Thyroid gland (tissue), 4 donors: ENCODE measurements at regions not wholly inside any gene's neighbourhood (a gene's known extent, or its start where the extent isn't known, plus 50 kb on each side); places are given as distances from the start of the nearest gene placed in this dataset.

Experiments
- DNase-seq, 2 donors: peaks; one replicate each; pipeline ENCODE4 v3.0.0-alpha.2; 2019
- H3K27ac ChIP-seq, 3 donors: fragments of 200-600 bp; sonication (generic); 1 replicate in 2 of 3; 2 replicates in 1 of 3; pipeline ENCODE4 v1.5.1; 2016 to 2019; ENCODE audit warnings: mild to moderate bottlenecking in 1 of 3, moderate library complexity in 1 of 3
- H3K27me3 ChIP-seq: fragments of 200-600 bp; sonication (generic); one replicate; pipeline ENCODE4 v1.5.1; 2019
- H3K36me3 ChIP-seq, 2 donors: fragments of 200-600 bp; sonication (generic); one replicate each; pipeline ENCODE4 v1.5.1; 2016 to 2019
- H3K4me1 ChIP-seq, 2 donors: fragments of 200-600 bp; sonication (generic); one replicate each; pipeline ENCODE4 v1.5.1; 2017 to 2019
- H3K4me3 ChIP-seq, 3 donors: fragments of 200-600 bp; sonication (generic); replicated peaks in 1 of 3; 1 replicate in 2 of 3; 2 replicates in 1 of 3; pipeline ENCODE4 v1.5.1; 2016; ENCODE audit warnings: mild to moderate bottlenecking in 1 of 3
- H3K9me3 ChIP-seq: fragments of 200-600 bp; sonication (generic); one replicate; pipeline ENCODE4 v1.5.1; 2017
- CTCF ChIP-seq, 6 experiments: fragments of 200-600 bp in 3 of 6; fragments of 450-650 bp in 3 of 6; sonication (generic) in 3 of 6; IDR thresholded peaks; one replicate each; pipeline ENCODE4 v1.5.1; 2016 to 2019; ENCODE audit warnings: antibody characterized with exemption in 6 of 6, mild to moderate bottlenecking in 2 of 6, inconsistent platforms in 1 of 6, moderate library complexity in 1 of 6
- POLR2A ChIP-seq, 2 donors: fragments of 450-650 bp; IDR thresholded peaks; one replicate each; pipeline ENCODE4 v1.6.1; 2017; ENCODE audit warnings: antibody characterized with exemption in 2 of 2, mild to moderate bottlenecking in 2 of 2, moderate library complexity in 1 of 2
- WGBS, 2 donors: methylation state at CpG; one replicate each; pipeline ENCODE4 v1.1.5; 2017; 5-methylcytosine and 5-hydroxymethylcytosine counted together
- intact Hi-C: fragments of 100-400 bp; cut with DNase I; formaldehyde crosslinking; loops from one replicate; pipeline ENCODE4 v1.15.1; 2023

GRCh38 chr5:58403822-58404433, 56.0 kb downstream of the PLK2 start:
- intact Hi-C loops, result no loop called here
- H3K9me3 ChIP-seq, result no peaks in the 10 kb centered on the region
- TF ChIP-seq CTCF (IDR thresholded peaks at IDR 0.05) (no peak), POLR2A (IDR thresholded peaks at IDR 0.05) (no peak)
- H3K4me3 ChIP-seq, result no peak overlapping the region
- no peak overlapping the region for H3K27ac ChIP-seq
- no peaks in the 10 kb centered on the region for H3K4me1 ChIP-seq
- H3K36me3 ChIP-seq, result no peaks in the 10 kb centered on the region
- no peak for DNase-seq
- no peaks in the 10 kb centered on the region for H3K27me3 ChIP-seq
- WGBS, 2 donors, result 94 to 97% methylated on average over 5 of the region's 5 CpGs

- intact Hi-C loops, result no loop called here
- TF ChIP-seq CTCF (IDR thresholded peaks at IDR 0.05) (no peak), POLR2A (IDR thresholded peaks at IDR 0.05) (no peak)
- Histone ChIP-seq H3K27ac (no peak overlapping the region), H3K4me1 (no peaks in the 10 kb centered on the region), H3K9me3 (no peaks in the 10 kb centered on the region), H3K27me3 (no peaks in the 10 kb centered on the region), H3K4me3 (no peak overlapping the region), H3K36me3 (no peaks in the 10 kb centered on the region)
- 20 to 29% methylated on average over 1 to 2 of the region's 2 CpGs for WGBS, 2 donors
- peak; percentile 53 to 65 for DNase-seq
Observed at GRCh38 chr5:58401701-58402100, 58.2 kb downstream of the PLK2 start.

- intact Hi-C loops, result no loop called here
- no peaks in the 10 kb centered on the region for H3K27me3 ChIP-seq
- H3K4me3 ChIP-seq, result no peak overlapping the region
- no peak for DNase-seq
- H3K27ac ChIP-seq, result no peak overlapping the region
- H3K36me3 ChIP-seq, result no peaks in the 10 kb centered on the region
- WGBS, 2 donors, result 58 to 63% methylated on average over 2 of the region's 2 CpGs
- H3K9me3 ChIP-seq, result no peaks in the 10 kb centered on the region
- no peaks in the 10 kb centered on the region for H3K4me1 ChIP-seq
- TF ChIP-seq POLR2A (IDR thresholded peaks at IDR 0.05), result no peak
- TF ChIP-seq CTCF (IDR thresholded peaks at IDR 0.05), result no peak
Observed at GRCh38 chr5:58400737-58401136, 59.1 kb downstream of the PLK2 start.

- DNase-seq, result no peak
- intact Hi-C loops, result no loop called here
- H3K27ac ChIP-seq, result no peak overlapping the region
- 91 to 97% methylated on average over 1 of the region's 1 CpG for WGBS, 2 donors
- no peaks in the 10 kb centered on the region for H3K27me3 ChIP-seq
- H3K9me3 ChIP-seq, result no peaks in the 10 kb centered on the region
- no peak overlapping the region for H3K4me3 ChIP-seq
- H3K4me1 ChIP-seq, result no peaks in the 10 kb centered on the region
- TF ChIP-seq CTCF (IDR thresholded peaks at IDR 0.05) (no peak), POLR2A (IDR thresholded peaks at IDR 0.05) (no peak)
- H3K36me3 ChIP-seq, result no peaks in the 10 kb centered on the region
Observed at GRCh38 chr5:58399951-58400350, 59.9 kb downstream of the PLK2 start.

- Histone ChIP-seq H3K9me3 (no peaks in the 10 kb centered on the region), H3K36me3 (no peaks in the 10 kb centered on the region), H3K4me1 (peaks cover 0 to 3% of the 10 kb centered on the region in 2 donors), H3K4me3 (no peak overlapping the region), H3K27ac (no peak overlapping the region), H3K27me3 (no peaks in the 10 kb centered on the region)
- intact Hi-C loops, result no loop called here
- 93 to 97% methylated on average over 2 of the region's 2 CpGs for WGBS, 2 donors
- TF ChIP-seq CTCF (IDR thresholded peaks at IDR 0.05) (no peak), POLR2A (IDR thresholded peaks at IDR 0.05) (no peak)
- no peak for DNase-seq
Observed at GRCh38 chr5:58394339-58394738, 65.5 kb downstream of the PLK2 start.
